Stromal cell of bone marrow (primary cell): ENCODE measurements at regions not wholly inside any gene's neighbourhood (a gene's known extent, or its start where the extent isn't known, plus 50 kb on each side); places are given as distances from the start of the nearest gene placed in this dataset.

Experiments used
- DNase-seq: peaks from one replicate; pipeline ENCODE4 v3.0.0-alpha.2; 2012; ENCODE audit warnings: low read depth

DNA sequence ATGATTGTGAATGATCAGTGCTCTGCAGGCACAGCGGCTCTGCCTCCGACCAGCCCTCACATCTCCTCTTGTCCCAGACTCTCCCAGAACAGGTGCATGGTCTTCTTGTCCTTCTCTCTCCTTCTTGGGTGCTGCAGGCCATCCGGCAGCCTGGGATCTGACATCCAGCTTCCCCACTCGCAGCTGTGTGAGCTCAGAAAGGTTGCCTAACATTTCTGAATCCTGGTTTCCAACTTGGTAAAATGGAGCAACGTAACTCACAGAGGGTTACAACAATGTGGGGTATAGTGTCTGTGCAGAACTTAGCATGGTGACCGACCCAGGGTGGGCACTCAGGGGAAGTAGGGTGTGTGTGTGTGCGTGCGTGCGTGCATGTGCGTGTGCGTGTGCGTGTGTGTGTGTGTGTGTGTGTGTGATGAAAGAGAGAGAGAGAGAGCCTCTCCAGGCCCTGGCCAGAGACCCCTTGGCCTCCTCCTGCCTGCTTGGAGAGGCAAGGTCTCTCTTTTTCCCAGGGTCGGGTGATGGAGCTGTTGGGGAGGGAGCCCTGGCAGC, 110.1 kb downstream of the SNX5 start:
- no peak for DNase-seq

DNA sequence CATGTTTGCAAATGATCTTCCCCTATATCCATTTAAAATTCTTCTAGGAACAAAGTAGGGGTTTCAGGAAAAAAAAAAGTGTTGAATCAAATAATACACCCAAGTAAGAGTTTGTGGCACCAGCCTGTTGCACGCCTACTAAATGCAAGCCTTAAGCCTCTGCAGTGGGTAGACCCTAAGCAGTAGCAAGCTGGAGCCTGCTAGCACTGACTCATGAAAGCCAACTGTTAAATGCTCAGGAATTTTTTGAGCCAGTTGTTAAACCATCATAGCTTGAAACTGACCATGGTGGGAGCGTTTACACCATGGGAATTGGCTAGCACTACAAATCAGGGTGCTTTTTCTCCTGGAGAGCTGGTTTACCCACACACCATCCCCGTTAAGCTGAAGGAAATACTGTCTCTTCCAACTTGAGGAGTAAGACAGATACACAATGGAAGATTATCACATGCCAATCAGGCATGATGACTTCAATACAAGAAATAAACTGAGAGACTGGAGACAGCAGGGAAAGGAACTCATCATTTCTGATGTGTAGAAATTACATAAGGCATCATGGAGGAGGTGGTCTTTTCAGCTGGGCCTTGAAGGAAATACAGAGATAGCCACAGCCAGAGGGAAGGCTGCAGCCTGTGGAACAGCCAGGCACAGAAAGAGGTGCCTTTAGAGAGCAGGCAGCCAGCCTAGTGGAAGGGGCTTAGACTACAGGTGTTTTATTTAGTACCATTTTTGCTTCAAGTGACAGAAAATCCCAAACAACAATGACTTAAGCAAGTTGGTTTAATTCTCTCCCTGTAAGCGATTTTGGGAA, 110.8 kb downstream of the SNX5 start:
- no peak for DNase-seq

- no peak for DNase-seq
Measured at GRCh38 chr20:17856837-17857605, 111.6 kb downstream of the SNX5 start.

GRCh38 chr20:17856024-17856564, 112.5 kb downstream of the SNX5 start:
- no peak for DNase-seq

DNA sequence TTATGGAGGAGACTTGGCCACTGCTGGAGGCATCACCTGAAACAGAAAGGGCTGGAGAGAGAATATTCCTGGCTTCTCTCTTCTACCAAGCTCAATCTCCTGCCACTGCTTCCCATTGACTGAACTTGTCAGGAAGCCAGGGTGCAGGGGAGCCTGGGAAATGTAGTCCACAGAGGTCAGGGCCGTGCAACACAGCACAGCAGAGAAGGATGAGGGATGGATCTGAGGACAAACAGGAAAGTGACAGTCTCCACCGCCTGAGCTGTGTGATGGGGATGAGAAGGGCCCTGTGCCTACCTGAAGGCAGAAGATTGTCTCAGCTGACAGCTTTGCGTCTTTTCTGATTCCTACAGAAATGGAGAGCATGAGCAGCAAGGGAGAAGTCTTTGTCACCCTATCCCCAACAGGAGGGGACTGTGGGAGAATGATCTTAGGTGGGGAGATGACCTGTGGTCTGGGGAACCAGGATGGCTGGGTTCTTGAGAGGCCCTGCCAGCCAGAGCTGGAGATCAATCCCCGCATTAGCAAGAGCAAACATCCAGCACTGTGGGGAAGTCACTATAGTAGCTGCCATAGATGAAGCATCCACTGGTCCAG, 114.2 kb downstream of the SNX5 start:
- DNase-seq = no peak

DNA sequence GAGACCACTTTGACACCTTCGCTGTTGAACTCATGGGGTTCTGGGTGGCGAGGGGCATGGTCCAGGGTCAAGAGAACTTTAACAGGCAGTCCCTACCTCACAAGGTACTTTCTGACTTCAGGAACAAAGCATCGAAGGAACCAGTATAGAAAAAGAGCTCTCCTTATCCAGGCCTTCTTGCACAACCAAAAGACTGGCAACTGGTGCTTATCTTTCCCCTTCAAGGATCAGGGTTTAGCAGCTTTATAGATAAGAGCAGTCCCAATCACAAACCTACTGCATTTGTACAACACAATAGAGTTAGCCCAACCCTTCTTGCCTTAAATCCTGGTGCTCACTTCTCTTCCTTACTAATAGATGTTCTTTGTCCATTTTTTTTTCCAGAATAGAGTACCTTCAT, 116.3 kb downstream of the SNX5 start:
- DNase-seq = no peak

- DNase-seq = no peak
Measured at GRCh38 chr20:17850684-17851026, 117.9 kb downstream of the SNX5 start.

DNA sequence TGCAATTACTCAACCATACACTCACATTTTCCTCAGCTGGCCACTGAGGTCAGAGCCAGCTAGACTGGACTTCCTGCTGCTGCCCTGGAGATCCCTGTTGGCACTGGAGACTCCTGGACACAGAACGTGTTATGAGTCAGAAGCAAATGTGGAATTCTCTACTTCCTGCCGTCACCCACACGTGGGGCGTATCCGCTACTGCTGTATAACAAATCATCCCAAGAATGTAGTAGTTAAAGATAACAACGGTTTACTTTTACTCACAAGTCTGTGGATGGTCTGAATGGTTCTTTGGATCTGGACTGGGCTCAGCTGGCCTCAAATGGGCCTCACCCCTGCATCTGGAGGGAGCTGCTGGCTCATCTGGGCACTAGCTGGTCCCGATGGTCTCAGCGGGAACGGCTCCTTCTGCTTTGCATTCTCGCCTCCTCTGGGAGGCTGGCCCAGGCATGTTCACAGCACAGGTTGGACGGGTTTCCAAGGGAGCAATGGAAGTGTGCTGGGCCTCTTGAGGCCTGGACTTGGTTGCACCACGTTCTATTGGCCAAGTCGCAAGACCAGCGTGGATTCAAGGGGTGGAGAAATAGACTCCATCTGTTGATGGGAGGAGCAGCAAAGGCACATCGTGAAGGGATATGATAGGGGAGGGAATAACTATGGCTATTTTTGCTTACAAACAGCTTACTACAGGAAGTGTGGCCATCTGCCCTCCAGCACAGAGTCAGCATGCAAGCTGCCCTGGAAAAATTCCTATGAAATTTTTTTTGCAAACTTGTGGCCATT, 118.5 kb downstream of the SNX5 start:
- DNase-seq = peak; percentile 99

- no peak for DNase-seq
Measured at GRCh38 chr20:17849138-17849900, 119.3 kb downstream of the SNX5 start.

DNA sequence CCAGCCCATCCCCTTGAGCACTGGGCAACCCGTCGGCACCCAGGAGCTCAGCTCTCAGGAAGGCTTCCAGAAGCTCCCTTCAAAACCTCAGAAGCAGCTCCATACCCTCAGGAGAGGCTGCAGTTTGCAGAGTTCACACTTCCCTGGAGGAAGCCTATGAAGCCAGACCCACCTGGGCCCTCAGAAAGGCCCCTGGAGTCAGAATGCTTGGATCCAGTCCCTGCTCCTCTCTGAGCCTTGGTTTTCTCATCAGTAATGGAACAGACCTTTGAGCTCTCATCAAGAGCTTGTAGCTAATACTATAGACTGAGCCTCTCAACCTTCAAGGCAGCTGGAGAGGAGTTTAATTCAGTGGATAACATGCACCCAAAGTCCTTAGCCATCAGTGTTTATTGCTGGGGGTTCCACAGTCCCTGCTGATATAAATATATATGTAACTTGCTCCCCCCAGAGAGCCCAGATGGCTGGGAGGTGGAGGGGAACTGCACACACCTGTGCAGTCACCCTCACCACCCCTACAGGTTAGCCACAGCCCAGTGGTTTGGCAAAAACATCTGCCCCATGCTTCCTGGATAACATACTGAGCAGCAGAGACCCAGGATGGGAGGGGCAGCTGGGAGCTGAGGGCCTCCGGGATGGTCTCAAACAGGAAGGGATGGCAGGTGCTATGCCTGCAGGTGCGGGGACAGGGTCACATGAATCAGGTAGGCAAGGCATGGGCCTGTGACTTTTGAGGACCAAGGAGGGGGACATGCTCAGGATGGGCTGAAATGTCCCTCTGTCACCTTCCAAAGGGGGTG, 120.1 kb downstream of the SNX5 start:
- no peak for DNase-seq

DNA sequence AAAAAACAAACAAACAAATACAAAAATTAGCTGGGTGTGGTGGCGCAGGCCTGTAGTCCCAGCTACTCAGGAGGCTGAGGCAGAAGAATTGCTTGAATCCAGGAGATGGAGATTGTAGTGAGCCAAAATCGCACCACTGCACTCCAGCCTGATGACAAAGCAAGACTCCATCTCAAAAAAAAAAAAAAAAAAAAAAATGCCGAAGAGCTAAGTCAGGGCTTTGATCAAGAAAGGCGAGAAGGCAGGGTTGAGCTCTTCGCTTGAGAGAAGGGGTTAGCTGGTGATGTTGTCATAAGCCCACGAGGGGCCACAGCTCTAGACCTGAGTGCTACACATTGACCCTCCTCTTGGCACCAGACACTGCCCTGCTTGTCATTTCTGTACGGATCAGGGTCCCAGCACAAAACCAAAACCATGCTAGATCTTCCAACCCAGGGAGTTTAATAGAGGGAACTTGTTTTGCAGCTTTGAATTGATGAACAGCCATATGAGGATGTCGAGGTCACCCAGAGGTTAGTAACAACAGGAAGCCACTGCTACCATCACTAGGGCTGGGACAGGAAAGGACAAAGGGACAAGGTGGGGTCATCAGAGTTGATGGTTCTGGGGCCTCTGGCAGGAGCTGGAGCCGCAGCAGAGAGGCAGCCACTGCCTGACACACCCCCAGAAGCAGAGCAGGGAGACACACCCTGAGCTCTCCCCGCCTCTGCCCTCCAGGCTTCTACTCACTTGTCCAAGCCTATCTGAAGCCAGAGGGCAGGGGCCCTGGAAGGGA, 122.7 kb downstream of the SNX5 start:
- DNase-seq = no peak

GRCh38 chr20:17844549-17845298, 123.9 kb downstream of the SNX5 start:
- DNase-seq = no peak

GRCh38 chr20:17844133-17844429, 124.5 kb downstream of the SNX5 start:
- no peak for DNase-seq

- DNase-seq = peak; percentile 95
Measured at GRCh38 chr20:17843246-17844132, 125.1 kb downstream of the SNX5 start.

GRCh38 chr20:17841751-17842215, 126.8 kb downstream of the SNX5 start:
- peak; percentile 73 for DNase-seq

DNA sequence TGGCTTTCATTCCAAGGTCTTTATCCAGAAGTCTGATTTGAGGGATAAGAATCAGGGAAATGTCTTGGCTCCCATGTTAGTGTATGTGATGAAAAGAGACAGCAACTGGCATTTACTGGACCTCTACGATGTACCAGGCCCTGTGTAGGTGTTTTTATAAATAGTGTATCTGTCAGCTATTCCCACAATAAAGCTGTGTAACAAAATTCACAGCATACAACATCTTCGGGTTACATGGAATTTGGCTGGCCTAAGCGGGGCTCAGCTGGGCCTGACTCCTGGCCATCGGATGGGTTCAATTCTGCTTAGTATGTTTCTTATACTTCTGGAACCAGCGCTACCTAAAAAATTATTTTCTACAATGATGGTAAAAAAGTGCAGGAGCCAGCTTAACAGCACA, 128.2 kb downstream of the SNX5 start:
- DNase-seq = no peak

DNA sequence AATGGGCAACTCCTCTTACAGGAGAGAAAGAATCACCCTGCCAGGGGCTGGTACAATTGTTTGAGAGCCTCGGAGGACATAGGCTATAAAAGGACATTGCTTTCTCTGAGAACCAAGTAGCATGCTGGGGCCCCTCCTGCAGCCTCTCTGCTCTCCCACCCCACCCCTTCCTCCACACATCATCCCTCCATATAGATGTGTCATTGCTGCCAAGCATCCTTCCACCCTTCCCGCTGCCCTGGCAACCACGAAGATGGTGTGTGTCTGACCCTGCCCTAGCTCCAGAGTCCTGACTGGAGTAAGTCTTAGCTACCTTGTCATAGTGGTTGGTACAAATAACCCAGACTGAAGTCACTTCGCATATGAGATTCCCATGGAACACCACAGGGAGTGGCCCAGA, 129.7 kb downstream of the SNX5 start:
- DNase-seq = no peak

GRCh38 chr20:17837179-17837578, 131.4 kb downstream of the SNX5 start:
- no peak for DNase-seq
